Esophagus squamous epithelium (tissue), 5 donors: ENCODE measurements at regions not wholly inside any gene's neighbourhood (a gene's known extent, or its start where the extent isn't known, plus 50 kb on each side); places are given as distances from the start of the nearest gene placed in this dataset.

Source experiments
- DNase-seq: peaks from one replicate; lab custom pipeline; 2025; lab: John Stamatoyannopoulos, UW
- H3K27ac ChIP-seq, 4 donors: fragments of 200-600 bp; sonication (generic); one replicate each; pipeline ENCODE4 v1.5.1; 2016 to 2019; ENCODE audit warnings: mild to moderate bottlenecking in 1 of 4
- H3K27me3 ChIP-seq, 4 donors: fragments of 200-600 bp; sonication (generic); 1 replicate in 3 of 4; 2 replicates in 1 of 4; pipeline versions ENCODE4 v1.5.1 to v1.6.0; 2017 to 2021; ENCODE audit warnings: antibody characterized with exemption in 1 of 4
- H3K36me3 ChIP-seq, 3 donors: fragments of 200-600 bp; sonication (generic); one replicate each; pipeline ENCODE4 v1.5.1; 2016 to 2019
- H3K4me1 ChIP-seq, 3 donors: fragments of 200-600 bp; sonication (generic); one replicate each; pipeline ENCODE4 v1.5.1; 2017 to 2019
- H3K4me3 ChIP-seq, 4 donors: fragments of 200-600 bp; sonication (generic); 1 replicate in 3 of 4; 2 replicates in 1 of 4; pipeline ENCODE4 v1.5.1; 2016 to 2019; ENCODE audit warnings: mild to moderate bottlenecking in 2 of 4, moderate library complexity in 1 of 4
- H3K9me3 ChIP-seq, 3 donors: fragments of 200-600 bp; sonication (generic); one replicate each; pipeline ENCODE4 v1.5.1; 2016 to 2019
- CTCF ChIP-seq, 6 experiments: fragments of 450-650 bp in 4 of 6; fragments of 200-600 bp in 2 of 6; sonication (generic) in 2 of 6; IDR thresholded peaks; one replicate each; pipeline ENCODE4 v1.5.1; 2016 to 2019; ENCODE audit warnings: antibody characterized with exemption in 6 of 6, mild to moderate bottlenecking in 4 of 6, moderate library complexity in 4 of 6
- POLR2A ChIP-seq, 4 donors: fragments of 450-650 bp; IDR thresholded peaks; one replicate each; pipeline ENCODE4 v1.6.1; 2017; ENCODE audit warnings: antibody characterized with exemption in 4 of 4, mild to moderate bottlenecking in 4 of 4, moderate library complexity in 3 of 4
- WGBS, 2 donors: methylation state at CpG; one replicate each; pipeline ENCODE4 v1.1.5; 2018; 5-methylcytosine and 5-hydroxymethylcytosine counted together
- intact Hi-C: fragments of 100-400 bp; cut with DNase I; formaldehyde crosslinking; loops from one replicate; pipeline ENCODE4 v1.15.0; 2022
- donor health status: DM: yes; HTN: yes; CAD: no.

- Histone ChIP-seq H3K27me3 (no peaks in the 10 kb centered on the region), H3K4me3 (no peak overlapping the region), H3K27ac (no peak overlapping the region), H3K4me1 (no peaks in the 10 kb centered on the region), H3K36me3 (no peaks in the 10 kb centered on the region), H3K9me3 (no peaks in the 10 kb centered on the region)
- 82 to 97% methylated on average over 7 of the region's 15 CpGs for whole genome bisulfite sequencing, 2 donors
- no peak for TF ChIP-seq CTCF (IDR thresholded peaks at IDR 0.05)
- no peak for TF ChIP-seq POLR2A (IDR thresholded peaks at IDR 0.05)
- no peak for DNase-seq
- intact Hi-C loops = no loop called here
Measured at GRCh38 chr14:101055106-101055662, 151.7 kb upstream of the RTL1 start.

GRCh38 chr14:101055776-101056374, 152.4 kb upstream of the RTL1 start:
- no peaks in the 10 kb centered on the region for H3K9me3 ChIP-seq
- TF ChIP-seq CTCF (IDR thresholded peaks at IDR 0.05) (no peak), POLR2A (IDR thresholded peaks at IDR 0.05) (no peak)
- no peaks in the 10 kb centered on the region for H3K4me1 ChIP-seq
- no peak for DNase-seq
- H3K27me3 ChIP-seq = peaks cover 0 to 4% (median 0%) of the 10 kb centered on the region in 4 donors
- no peak overlapping the region for H3K27ac ChIP-seq
- no peaks in the 10 kb centered on the region for H3K36me3 ChIP-seq
- H3K4me3 ChIP-seq = no peak overlapping the region
- WGBS, 2 donors = 91 to 95% methylated on average over 6 to 12 of the region's 12 CpGs
- intact Hi-C loops = no loop called here

DNA sequence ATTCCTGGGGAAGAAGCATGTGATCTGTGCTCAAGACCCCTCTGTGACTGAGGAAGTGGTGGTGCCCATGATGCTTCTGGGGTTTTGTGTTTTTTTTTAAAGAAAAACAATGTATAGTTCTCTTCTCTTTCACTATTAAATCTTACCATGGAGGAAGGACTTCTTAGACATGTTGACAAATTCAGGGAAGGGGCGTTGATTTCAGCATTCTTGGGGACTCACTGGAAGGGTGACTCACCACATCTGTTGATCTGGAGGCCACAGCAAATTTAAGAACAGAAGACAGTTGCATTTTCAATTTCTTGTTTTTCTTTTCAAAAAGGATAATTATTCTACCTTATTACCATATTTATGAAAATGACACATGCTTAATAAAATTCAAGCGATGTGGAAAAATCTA, 152.9 kb upstream of the RTL1 start:
- DNase-seq = no peak
- Histone ChIP-seq H3K4me3 (no peak overlapping the region), H3K27me3 (peaks cover 0 to 4% (median 0%) of the 10 kb centered on the region in 4 donors), H3K4me1 (no peaks in the 10 kb centered on the region), H3K27ac (no peak overlapping the region), H3K36me3 (no peaks in the 10 kb centered on the region), H3K9me3 (no peaks in the 10 kb centered on the region)
- intact Hi-C loops = no loop called here
- TF ChIP-seq POLR2A (IDR thresholded peaks at IDR 0.05) = no peak
- 67 to 71% methylated on average over 2 of the region's 2 CpGs for WGBS, 2 donors

- intact Hi-C loops = no loop called here
- Histone ChIP-seq H3K27me3 (peaks cover 0 to 4% (median 0%) of the 10 kb centered on the region in 4 donors), H3K36me3 (no peaks in the 10 kb centered on the region), H3K27ac (no peak overlapping the region), H3K4me3 (no peak overlapping the region), H3K9me3 (no peaks in the 10 kb centered on the region), H3K4me1 (no peaks in the 10 kb centered on the region)
- WGBS, 2 donors = 85 to 87% methylated on average over 3 of the region's 3 CpGs
- no peak for DNase-seq
- TF ChIP-seq POLR2A (IDR thresholded peaks at IDR 0.05) (no peak), CTCF (IDR thresholded peaks at IDR 0.05) (no peak)
Measured at GRCh38 chr14:101057394-101057793, 153.9 kb upstream of the RTL1 start.

- no peak for DNase-seq
- H3K27ac ChIP-seq = no peak overlapping the region
- H3K9me3 ChIP-seq = no peaks in the 10 kb centered on the region
- 13 to 16% methylated on average over 3 of the region's 3 CpGs for WGBS, 2 donors
- H3K4me1 ChIP-seq = no peaks in the 10 kb centered on the region
- peaks cover 0 to 4% (median 0%) of the 10 kb centered on the region in 4 donors for H3K27me3 ChIP-seq
- no peaks in the 10 kb centered on the region for H3K36me3 ChIP-seq
- intact Hi-C loops = no loop called here
- TF ChIP-seq CTCF (IDR thresholded peaks at IDR 0.05) = no peak
- no peak for TF ChIP-seq POLR2A (IDR thresholded peaks at IDR 0.05)
- H3K4me3 ChIP-seq = no peak overlapping the region
Measured at GRCh38 chr14:101058571-101058970, 155.0 kb upstream of the RTL1 start.
